Activated CD8-positive, alpha-beta memory T cell treated with anti-CD3 and anti-CD28 coated beads for 36 hours (primary cell): ENCODE measurements at regions not wholly inside any gene's neighbourhood (a gene's known extent, or its start where the extent isn't known, plus 50 kb on each side); places are given as distances from the start of the nearest gene placed in this dataset.

Experiments used
- CTCF ChIA-PET: fragments of 350-600 bp; sonication (Branson Sonifier 250); formaldehyde crosslinking; loops from one replicate; lab custom pipeline; 2021; ENCODE audit warnings: antibody characterized with exemption; lab: Charles Lee
- POLR2A ChIA-PET: fragments of 350-600 bp; sonication (Branson Sonifier 250); formaldehyde crosslinking; loops from one replicate; lab custom pipeline; 2021; ENCODE audit warnings: antibody characterized with exemption; lab: Charles Lee

DNA sequence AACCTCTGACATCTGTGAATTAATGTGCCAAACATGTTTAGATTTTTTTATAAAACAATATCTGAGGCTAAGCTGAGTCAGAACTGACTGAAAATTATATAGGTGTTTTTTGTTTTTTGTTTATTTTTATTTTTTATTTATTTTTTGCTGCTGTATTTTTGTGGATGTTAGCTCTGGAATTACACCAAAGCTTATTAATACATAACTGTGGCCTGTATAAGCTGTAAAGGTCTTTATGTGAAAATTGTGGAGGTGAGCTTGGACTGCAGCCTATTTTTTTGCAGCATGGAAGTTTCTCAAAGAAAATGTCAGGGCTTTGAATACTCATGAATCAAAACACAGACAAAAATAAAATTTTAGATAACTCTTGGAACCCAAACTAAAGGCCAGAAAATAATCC lies 199.8 kb downstream of the CHRM3 start:
- ChIA-PET POLR2A (no interaction called here), CTCF (no interaction called here)

DNA sequence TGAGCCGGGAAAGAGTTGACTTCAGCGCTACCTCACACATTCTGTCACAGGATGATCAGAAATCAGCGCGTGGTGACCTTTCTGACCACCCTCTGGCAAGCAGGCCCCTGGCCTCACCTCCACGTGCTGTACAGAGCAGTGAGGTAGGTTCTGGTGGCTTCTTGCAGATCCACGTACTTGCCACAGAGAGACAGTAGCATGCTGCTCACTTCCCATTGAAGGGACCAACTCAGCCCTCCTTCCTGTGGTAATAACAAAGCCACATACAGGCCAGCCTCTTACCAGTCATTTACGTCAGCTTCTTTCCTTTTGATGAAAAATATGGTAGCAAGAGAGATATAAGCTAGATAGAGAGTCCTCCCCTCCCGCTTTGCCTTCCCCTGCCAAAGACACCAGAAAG lies 200.7 kb downstream of the CHRM3 start:
- ChIA-PET CTCF (no interaction called here), POLR2A (no interaction called here)

DNA sequence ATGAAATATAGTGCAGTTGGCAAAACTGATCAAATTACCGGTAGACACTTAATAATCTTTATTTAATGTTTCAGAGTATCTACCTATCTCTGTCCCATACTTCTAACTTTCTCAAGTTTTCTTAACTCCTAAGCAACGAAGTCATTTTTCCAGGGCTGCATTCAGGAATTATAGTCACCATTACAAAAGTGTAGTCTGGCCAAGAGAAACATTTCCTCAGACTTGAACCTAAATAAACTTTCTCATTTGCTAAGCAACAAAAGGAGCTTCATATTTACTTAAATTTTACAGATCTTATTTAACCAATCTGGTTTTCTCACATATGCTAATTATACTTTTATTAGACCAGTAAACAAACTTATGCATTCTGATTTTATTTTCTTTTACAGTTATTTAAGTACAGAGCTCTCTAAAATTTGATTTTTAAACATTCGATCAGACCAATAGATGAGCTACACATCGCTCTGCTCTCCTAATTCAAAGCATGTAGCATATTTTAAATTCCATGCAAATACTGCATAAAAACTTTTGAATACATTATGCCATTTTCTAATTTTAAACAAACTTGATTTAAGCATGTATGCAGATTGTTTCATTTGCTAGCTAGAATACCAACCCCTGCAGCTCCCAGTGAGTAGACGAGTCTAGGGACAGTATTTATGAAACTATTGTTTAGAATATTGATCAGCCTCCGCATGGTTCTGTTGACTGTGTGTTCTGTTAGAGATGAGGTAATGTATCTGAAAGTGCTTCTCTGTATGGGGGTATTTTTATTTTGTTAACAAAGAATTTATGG lies 201.4 kb downstream of the CHRM3 start:
- ChIA-PET POLR2A (no interaction called here), CTCF (no interaction called here)

DNA sequence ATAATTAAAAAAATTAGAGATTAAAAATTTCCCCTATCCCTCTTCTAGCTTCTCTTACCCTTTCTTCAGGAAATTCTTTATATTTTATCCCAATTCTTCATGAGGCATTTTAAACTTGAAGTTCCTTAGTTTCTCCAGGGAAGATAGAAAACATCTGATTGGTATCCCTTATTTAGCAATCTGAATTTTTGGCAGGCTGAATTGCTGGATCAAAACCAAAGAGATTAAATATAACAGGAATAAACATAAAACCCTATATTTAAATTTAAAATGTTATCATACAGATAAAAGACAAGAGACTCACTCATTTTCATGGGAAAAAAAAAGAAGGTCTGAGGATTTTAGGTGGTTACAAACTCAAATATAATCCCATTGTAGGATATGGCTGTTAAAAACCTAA lies 204.2 kb downstream of the CHRM3 start:
- CTCF ChIA-PET = no interaction called here
- POLR2A ChIA-PET = no interaction called here

GRCh38 chr1:239593527-239593926 lies 207.2 kb downstream of the CHRM3 start:
- CTCF ChIA-PET = no interaction called here
- POLR2A ChIA-PET = no interaction called here

- POLR2A ChIA-PET = no interaction called here
Measured at GRCh38 chr1:239600588-239600987, 214.2 kb downstream of the CHRM3 start.

GRCh38 chr1:239601108-239601507 lies 214.7 kb downstream of the CHRM3 start:
- ChIA-PET POLR2A (no interaction called here), CTCF (no interaction called here)

More at GRCh38 chr1:239600588-239600987, 214.2 kb downstream of the CHRM3 start:
- CTCF ChIA-PET = no interaction called here

- CTCF ChIA-PET = no interaction called here
- POLR2A ChIA-PET = no interaction called here
Measured at GRCh38 chr1:239603530-239603929, 217.2 kb downstream of the CHRM3 start.

DNA sequence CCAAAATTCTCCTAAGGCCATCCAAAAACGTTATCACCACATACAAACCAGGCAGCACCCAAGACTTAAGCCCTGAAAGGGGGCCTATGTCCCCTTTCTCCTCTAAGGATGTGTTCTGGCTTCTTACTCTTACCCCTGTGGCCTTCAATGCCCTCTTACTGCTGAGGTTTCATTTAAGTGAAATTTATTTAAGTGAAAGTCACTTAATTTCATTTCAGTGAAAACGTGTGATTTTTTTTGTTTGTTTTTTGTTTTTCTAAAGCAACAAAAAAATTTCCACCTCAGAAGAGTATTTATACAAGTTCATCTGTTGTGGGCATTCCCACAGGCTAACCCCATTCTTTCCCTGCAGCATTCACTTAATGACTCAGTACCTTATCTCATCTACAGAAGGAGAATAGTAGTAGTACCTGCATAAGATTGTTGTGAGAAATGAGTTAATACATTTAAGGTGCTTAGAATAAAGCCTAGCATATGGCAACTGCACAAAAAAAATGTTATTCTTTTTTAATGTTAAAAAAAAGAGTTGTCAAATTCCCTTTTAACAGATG lies 220.6 kb downstream of the CHRM3 start:
- POLR2A ChIA-PET = no interaction called here
- CTCF ChIA-PET = interaction anchor here (0.7 kb wide), 1 partner anchor 286 kb away, joined by 3 read pairs; no protein-coding TSS in a partner anchor

- CTCF ChIA-PET = no interaction called here
- POLR2A ChIA-PET = no interaction called here
Measured at GRCh38 chr1:239608469-239608868, 222.1 kb downstream of the CHRM3 start.

GRCh38 chr1:239612379-239612778 lies 226.0 kb downstream of the CHRM3 start:
- CTCF ChIA-PET = no interaction called here
- POLR2A ChIA-PET = no interaction called here

DNA sequence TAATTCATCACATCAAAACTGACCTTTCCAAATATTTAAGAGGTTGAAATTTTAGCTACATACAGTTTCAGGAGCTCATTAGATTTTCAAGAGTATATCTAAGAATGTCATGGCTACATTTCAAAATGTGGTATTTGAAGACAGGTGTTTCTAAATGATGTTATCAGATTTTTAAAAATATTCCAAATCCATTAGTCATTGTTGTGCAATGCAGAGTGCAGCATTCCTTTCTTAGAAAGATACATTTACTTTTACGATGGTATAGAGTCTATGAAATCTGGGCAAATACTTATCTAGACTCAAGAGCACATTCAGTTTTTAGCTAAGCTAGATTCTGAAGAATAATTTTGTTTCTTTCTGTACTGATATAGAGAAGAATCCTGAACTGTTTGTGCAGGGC lies 230.3 kb downstream of the CHRM3 start:
- CTCF ChIA-PET = no interaction called here
- POLR2A ChIA-PET = no interaction called here

DNA sequence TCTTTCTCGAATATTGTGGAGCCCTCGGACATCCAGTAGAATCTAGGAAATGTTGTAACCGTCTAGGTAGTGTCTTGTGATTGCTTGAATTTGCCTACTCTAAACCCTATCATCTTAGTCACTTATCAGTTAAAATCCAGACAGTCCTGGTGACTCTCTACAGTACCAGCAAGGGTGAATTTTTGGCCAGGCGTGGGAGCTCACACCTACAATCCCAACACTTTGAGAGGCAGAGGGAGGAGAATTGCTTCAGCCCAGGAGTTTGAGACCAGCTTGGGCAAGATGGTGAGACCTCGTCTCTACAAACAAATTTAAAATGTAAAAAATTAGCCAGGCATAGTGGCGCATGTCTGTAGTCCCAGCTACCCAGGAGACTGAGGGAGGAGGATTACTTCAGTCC lies 230.9 kb downstream of the CHRM3 start:
- CTCF ChIA-PET = no interaction called here
- POLR2A ChIA-PET = no interaction called here

- ChIA-PET POLR2A (interaction anchor here (0.5 kb wide), 1 partner anchor 8 kb away, joined by 7 read pairs; no protein-coding TSS in a partner anchor), CTCF (no interaction called here)
Measured at GRCh38 chr1:239617731-239618130, 231.4 kb downstream of the CHRM3 start.

- CTCF ChIA-PET = no interaction called here
- POLR2A ChIA-PET = no interaction called here
Measured at GRCh38 chr1:239619190-239619589, 232.8 kb downstream of the CHRM3 start.

GRCh38 chr1:239630767-239631166 lies 244.4 kb downstream of the CHRM3 start:
- CTCF ChIA-PET = no interaction called here
- POLR2A ChIA-PET = no interaction called here

GRCh38 chr1:239633432-239633831 lies 247.1 kb downstream of the CHRM3 start:
- CTCF ChIA-PET = no interaction called here

GRCh38 chr1:239635276-239635675 lies 248.9 kb downstream of the CHRM3 start:
- ChIA-PET CTCF (no interaction called here), POLR2A (no interaction called here)

More at GRCh38 chr1:239633432-239633831, 247.1 kb downstream of the CHRM3 start:
- POLR2A ChIA-PET = no interaction called here

DNA sequence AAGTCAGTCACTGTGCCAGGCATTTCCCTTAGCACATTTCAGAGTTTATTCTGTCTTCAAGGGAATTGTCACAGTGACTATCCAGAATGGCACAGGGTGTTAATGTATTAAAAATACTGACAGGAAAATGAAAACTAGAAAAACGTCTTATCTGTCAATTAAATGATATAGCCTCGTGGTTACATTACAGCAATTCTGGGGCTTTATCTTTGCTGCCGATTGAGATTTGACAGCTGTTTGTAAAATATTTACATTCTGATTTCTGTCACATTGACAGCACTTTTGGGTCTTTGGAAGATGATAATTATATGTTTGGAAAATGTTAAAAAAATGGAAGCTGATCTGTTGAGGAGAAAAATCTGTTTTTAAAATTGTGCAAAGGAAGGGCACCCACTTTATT lies 250.0 kb downstream of the CHRM3 start:
- ChIA-PET POLR2A (no interaction called here), CTCF (no interaction called here)

DNA sequence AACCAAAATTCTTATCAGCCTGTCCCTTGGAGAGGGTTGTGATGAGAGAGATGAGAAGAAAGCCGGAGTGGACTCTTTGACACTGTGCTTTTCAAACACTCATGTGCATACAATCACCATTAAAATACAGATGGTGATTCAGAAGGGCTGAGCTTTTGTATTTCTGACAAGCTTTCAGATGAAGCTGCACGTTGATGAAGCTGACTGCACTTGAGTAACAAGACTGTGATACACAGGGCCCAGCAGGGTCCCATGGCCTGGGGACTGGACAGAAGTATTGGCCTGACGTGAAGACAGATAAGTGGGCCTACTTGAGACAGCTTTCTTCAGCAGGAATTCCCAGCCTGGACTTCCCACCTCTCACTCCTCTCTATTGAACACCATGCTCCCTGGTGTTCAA lies 258.2 kb downstream of the CHRM3 start:
- ChIA-PET CTCF (no interaction called here), POLR2A (no interaction called here)

DNA sequence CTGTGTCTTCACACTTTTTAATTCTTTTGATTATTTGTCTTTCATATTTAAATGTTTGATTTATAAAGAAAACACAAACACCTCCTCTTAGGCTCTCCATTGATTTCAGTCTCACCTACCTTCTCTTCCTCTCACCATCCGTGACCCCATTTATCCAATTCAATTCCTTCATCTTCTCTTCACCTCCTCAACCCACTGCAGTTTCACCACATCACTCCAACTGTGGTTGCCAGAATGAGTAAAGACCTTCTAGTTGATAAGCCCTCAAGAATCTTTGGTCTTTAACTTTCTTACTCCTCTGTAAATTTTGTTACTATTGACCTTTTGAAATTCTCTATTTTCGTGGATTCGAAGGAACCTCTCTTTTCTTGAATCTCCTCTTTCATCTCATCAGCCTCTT lies 260.7 kb downstream of the CHRM3 start:
- CTCF ChIA-PET = no interaction called here
- POLR2A ChIA-PET = no interaction called here
